ENCODE measurements at regions not wholly inside any gene's neighbourhood (a gene's known extent, or its start where the extent isn't known, plus 50 kb on each side); places are given as distances from the start of the nearest gene placed in this dataset.
"Not testable (repeated sequence)": the region's sequence is repeated elsewhere in the genome, so short reads cannot be mapped to it uniquely, and the experiment has no call there.

DNA sequence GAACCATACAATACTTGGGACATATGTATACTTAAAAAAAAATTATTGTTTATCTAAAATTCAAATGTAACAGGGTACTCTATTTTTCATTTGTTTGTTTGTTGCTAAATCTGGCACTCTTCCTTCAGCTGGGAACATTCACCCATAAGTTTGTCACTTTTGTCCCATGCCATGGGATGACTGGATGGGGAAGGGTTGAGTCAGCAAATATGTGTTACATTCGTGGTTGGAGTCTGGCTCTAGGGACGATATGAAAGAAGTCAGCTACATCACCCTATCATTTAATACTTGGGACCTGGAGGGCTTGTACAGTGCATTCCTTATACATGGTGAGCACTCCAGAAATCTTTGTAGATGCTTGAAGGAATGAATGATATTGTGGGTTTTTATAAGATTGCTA, 131.3 kb downstream of the IPO8 start:
- Histone ChIP-seq H3K4me2 (ENCODE audit: low read length) (no peak overlapping the region), H3K79me2 (ENCODE audit: insufficient read depth, low read length) (no peaks in the 10 kb centered on the region), H3K27ac (ENCODE audit: low read depth, low read length) (no peak overlapping the region), H3K36me3 (ENCODE audit: insufficient read depth, low read length) (no peaks in the 10 kb centered on the region), H2AFZ (ENCODE audit: low read depth, low read length) (no peak overlapping the region), H3K9ac (ENCODE audit: low read length) (no peak overlapping the region), H3K9me3 (ENCODE audit: insufficient read depth, low read depth, low read length) (no peaks in the 10 kb centered on the region), H4K20me1 (ENCODE audit: insufficient read depth, low read length) (no peaks in the 10 kb centered on the region), H3K27me3 (ENCODE audit: insufficient read depth, low read length) (no peaks in the 10 kb centered on the region), H3K4me3 (ENCODE audit: insufficient read depth, low read depth, low read length) (no peak overlapping the region), H3K4me1 (ENCODE audit: insufficient read depth, low read length) (no peaks in the 10 kb centered on the region)
- Mint-ChIP-seq H3K4me3 (ENCODE audit: unreplicated experiment) (no peak overlapping the region), H3K27ac (ENCODE audit: unreplicated experiment) (no peak overlapping the region), H3K4me1 (ENCODE audit: low read depth, unreplicated experiment) (no peaks in the 10 kb centered on the region), H3K36me3 (ENCODE audit: low read depth, unreplicated experiment) (peaks cover 2% of the 10 kb centered on the region), H3K9me3 (ENCODE audit: unreplicated experiment) (no peaks in the 10 kb centered on the region), H3K27me3 (ENCODE audit: low read depth, unreplicated experiment) (no peaks in the 10 kb centered on the region)
- no peak for FAIRE-seq
- DNase-seq (ENCODE audit: low read depth), result no peak
- no peak for TF ChIP-seq EZH2 (IDR thresholded peaks at IDR 0.05; ENCODE audit: insufficient read depth, low read length)
- TF ChIP-seq, protein P1, sequence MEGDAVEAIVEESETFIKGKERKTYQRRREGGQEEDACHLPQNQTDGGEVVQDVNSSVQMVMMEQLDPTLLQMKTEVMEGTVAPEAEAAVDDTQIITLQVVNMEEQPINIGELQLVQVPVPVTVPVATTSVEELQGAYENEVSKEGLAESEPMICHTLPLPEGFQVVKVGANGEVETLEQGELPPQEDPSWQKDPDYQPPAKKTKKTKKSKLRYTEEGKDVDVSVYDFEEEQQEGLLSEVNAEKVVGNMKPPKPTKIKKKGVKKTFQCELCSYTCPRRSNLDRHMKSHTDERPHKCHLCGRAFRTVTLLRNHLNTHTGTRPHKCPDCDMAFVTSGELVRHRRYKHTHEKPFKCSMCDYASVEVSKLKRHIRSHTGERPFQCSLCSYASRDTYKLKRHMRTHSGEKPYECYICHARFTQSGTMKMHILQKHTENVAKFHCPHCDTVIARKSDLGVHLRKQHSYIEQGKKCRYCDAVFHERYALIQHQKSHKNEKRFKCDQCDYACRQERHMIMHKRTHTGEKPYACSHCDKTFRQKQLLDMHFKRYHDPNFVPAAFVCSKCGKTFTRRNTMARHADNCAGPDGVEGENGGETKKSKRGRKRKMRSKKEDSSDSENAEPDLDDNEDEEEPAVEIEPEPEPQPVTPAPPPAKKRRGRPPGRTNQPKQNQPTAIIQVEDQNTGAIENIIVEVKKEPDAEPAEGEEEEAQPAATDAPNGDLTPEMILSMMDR (IDR thresholded peaks at IDR 0.05; ENCODE audit: insufficient read depth, low read depth, low read length), result no peak

DNA sequence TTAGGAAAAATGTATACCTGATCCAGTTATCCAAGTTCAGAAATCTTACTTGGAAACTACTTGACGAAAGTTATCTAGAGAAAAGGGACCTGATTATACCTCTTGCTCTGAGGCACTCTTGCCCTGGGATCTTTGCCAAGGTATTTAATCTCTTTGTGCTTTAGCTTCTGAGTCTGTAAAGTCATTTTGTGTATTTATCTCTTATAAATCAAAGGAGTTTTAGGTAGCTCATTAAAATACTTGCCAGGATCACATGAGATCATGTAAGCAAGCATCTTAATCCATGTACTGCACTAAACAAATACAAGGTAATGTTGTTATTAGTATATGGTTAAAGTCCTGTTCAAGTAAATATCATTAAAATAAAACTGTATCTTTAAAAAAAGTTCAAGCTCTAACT, 147.5 kb downstream of the IPO8 start:
- no peaks in the 10 kb centered on the region for H3K79me2 ChIP-seq (ENCODE audit: insufficient read depth, low read length)
- no peaks in the 10 kb centered on the region for H3K9me3 ChIP-seq (ENCODE audit: insufficient read depth, low read depth, low read length)
- no peak for FAIRE-seq
- H3K4me3 ChIP-seq (ENCODE audit: insufficient read depth, low read depth, low read length), result no peak overlapping the region
- H3K36me3 ChIP-seq (ENCODE audit: insufficient read depth, low read length), result no peaks in the 10 kb centered on the region
- no peaks in the 10 kb centered on the region for H3K27me3 ChIP-seq (ENCODE audit: insufficient read depth, low read length)
- H3K27ac ChIP-seq (ENCODE audit: low read depth, low read length), result no peak overlapping the region
- Mint-ChIP-seq H3K4me1 (ENCODE audit: low read depth, unreplicated experiment) (no peaks in the 10 kb centered on the region), H3K36me3 (ENCODE audit: low read depth, unreplicated experiment) (peaks cover 2% of the 10 kb centered on the region), H3K27ac (ENCODE audit: unreplicated experiment) (no peak overlapping the region), H3K27me3 (ENCODE audit: low read depth, unreplicated experiment) (no peaks in the 10 kb centered on the region), H3K4me3 (ENCODE audit: unreplicated experiment) (no peak overlapping the region), H3K9me3 (ENCODE audit: unreplicated experiment) (peaks cover 10% of the 10 kb centered on the region)
- no peak for TF ChIP-seq EZH2 (IDR thresholded peaks at IDR 0.05; ENCODE audit: insufficient read depth, low read length)
- TF ChIP-seq, protein P1 (IDR thresholded peaks at IDR 0.05; ENCODE audit: insufficient read depth, low read depth, low read length), result no peak
- no peak overlapping the region for H3K4me2 ChIP-seq (ENCODE audit: low read length)
- H2AFZ ChIP-seq (ENCODE audit: low read depth, low read length), result no peak overlapping the region
- H3K9ac ChIP-seq (ENCODE audit: low read length), result no peak overlapping the region
- no peaks in the 10 kb centered on the region for H3K4me1 ChIP-seq (ENCODE audit: insufficient read depth, low read length)
- no peak for DNase-seq (ENCODE audit: low read depth)
- H4K20me1 ChIP-seq (ENCODE audit: insufficient read depth, low read length), result no peaks in the 10 kb centered on the region

DNA sequence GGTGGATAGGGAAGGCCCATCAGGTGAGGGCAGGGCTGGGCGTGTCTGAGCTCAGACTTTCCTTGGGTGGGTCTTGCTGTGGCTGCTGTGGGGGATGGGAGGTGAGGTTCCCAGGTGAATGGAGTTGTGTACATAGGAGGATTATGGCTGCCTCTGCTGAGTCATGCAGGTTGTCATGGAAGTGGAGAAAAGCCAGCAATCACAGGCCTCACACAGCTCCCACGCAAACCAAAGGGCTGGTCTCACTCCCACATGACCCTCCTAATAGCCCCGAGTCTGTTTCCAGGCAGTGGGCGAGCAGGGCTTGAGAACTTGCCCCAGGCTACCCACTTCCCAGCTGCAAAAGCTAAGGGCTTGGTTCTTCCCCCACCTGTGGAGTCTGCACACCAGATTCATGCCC, 149.5 kb downstream of the IPO8 start:
- DNase-seq (ENCODE audit: low read depth) (no peak), FAIRE-seq (no peak)
- no peaks in the 10 kb centered on the region for H4K20me1 ChIP-seq (ENCODE audit: insufficient read depth, low read length)
- Mint-ChIP-seq H3K27me3 (ENCODE audit: low read depth, unreplicated experiment) (no peaks in the 10 kb centered on the region), H3K9me3 (ENCODE audit: unreplicated experiment) (peaks cover 13% of the 10 kb centered on the region), H3K4me1 (ENCODE audit: low read depth, unreplicated experiment) (no peaks in the 10 kb centered on the region), H3K27ac (ENCODE audit: unreplicated experiment) (no peak overlapping the region), H3K36me3 (ENCODE audit: low read depth, unreplicated experiment) (peaks cover 2% of the 10 kb centered on the region), H3K4me3 (ENCODE audit: unreplicated experiment) (no peak overlapping the region)
- H3K36me3 ChIP-seq (ENCODE audit: insufficient read depth, low read length), result no peaks in the 10 kb centered on the region
- no peaks in the 10 kb centered on the region for H3K27me3 ChIP-seq (ENCODE audit: insufficient read depth, low read length)
- no peak overlapping the region for H3K27ac ChIP-seq (ENCODE audit: low read depth, low read length)
- H3K4me3 ChIP-seq (ENCODE audit: insufficient read depth, low read depth, low read length), result no peak overlapping the region
- TF ChIP-seq, protein P1 (IDR thresholded peaks at IDR 0.05; ENCODE audit: insufficient read depth, low read depth, low read length), result no peak
- no peak for TF ChIP-seq EZH2 (IDR thresholded peaks at IDR 0.05; ENCODE audit: insufficient read depth, low read length)
- H3K9me3 ChIP-seq (ENCODE audit: insufficient read depth, low read depth, low read length), result no peaks in the 10 kb centered on the region
- no peaks in the 10 kb centered on the region for H3K79me2 ChIP-seq (ENCODE audit: insufficient read depth, low read length)
- no peak overlapping the region for H3K9ac ChIP-seq (ENCODE audit: low read length)
- H3K4me1 ChIP-seq (ENCODE audit: insufficient read depth, low read length), result no peaks in the 10 kb centered on the region
- H3K4me2 ChIP-seq (ENCODE audit: low read length), result no peak overlapping the region
- H2AFZ ChIP-seq (ENCODE audit: low read depth, low read length), result no peak overlapping the region

DNA sequence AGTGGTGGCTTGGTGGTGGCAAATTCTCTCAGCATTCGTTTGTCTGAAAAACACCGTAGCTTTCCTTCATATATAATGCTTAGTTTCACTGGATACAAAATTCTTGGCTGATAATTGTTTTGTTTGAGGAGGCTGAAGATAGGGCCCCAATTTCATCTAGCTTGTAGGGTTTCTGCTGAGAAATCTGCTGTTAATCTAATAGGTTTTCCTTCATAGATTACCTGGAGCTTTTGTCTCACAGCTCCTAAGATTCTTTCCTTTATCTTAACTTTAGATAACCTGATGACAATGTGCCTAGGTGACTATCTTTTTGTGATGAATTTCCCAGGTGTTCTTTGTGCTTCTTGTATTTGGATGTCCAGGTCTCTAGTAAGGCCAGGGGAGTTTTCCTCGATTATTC, 151.0 kb downstream of the IPO8 start:
- H3K27me3 ChIP-seq (ENCODE audit: insufficient read depth, low read length); H3K9me3 ChIP-seq (ENCODE audit: insufficient read depth, low read depth, low read length); H3K27ac ChIP-seq (ENCODE audit: low read depth, low read length); H3K4me1 Mint-ChIP-seq (ENCODE audit: low read depth, unreplicated experiment); H3K9ac ChIP-seq (ENCODE audit: low read length); DNase-seq (ENCODE audit: low read depth); H3K36me3 Mint-ChIP-seq (ENCODE audit: low read depth, unreplicated experiment); H3K79me2 ChIP-seq (ENCODE audit: insufficient read depth, low read length); FAIRE-seq; H3K27me3 Mint-ChIP-seq (ENCODE audit: low read depth, unreplicated experiment); H3K4me3 ChIP-seq (ENCODE audit: insufficient read depth, low read depth, low read length); H3K36me3 ChIP-seq (ENCODE audit: insufficient read depth, low read length); H4K20me1 ChIP-seq (ENCODE audit: insufficient read depth, low read length); H3K27ac Mint-ChIP-seq (ENCODE audit: unreplicated experiment); H3K4me2 ChIP-seq (ENCODE audit: low read length); H3K4me3 Mint-ChIP-seq (ENCODE audit: unreplicated experiment); H3K4me1 ChIP-seq (ENCODE audit: insufficient read depth, low read length); H2AFZ ChIP-seq (ENCODE audit: low read depth, low read length): not testable (repeated sequence)
- H3K9me3 Mint-ChIP-seq (ENCODE audit: unreplicated experiment), result peaks cover 17% of the 10 kb centered on the region
